OCI-LY1 (cell line): ENCODE measurements at regions not wholly inside any gene's neighbourhood (a gene's known extent, or its start where the extent isn't known, plus 50 kb on each side); places are given as distances from the start of the nearest gene placed in this dataset.

Experiments
- H2AFZ ChIP-seq: fragments of 200-600 bp; sonication (generic), shearing (Covaris generic); 2 replicates; pipeline ENCODE4 v1.6.0; 2014; ENCODE audit warnings: antibody characterized with exemption, mild to moderate bottlenecking, low read length
- H3F3A ChIP-seq: fragments of 200-600 bp; sonication (generic), shearing (Covaris generic); 2 replicates; pipeline ENCODE4 v1.6.0; 2014; ENCODE audit warnings: mild to moderate bottlenecking, antibody characterized with exemption, low read length, moderate library complexity; ENCODE audit not compliant: insufficient read depth
- H3K27ac ChIP-seq: fragments of 200-600 bp; sonication (generic); 2 replicates; pipeline ENCODE4 v1.5.1; 2014; ENCODE audit warnings: low read length, mixed run types, mild to moderate bottlenecking, low read depth; ENCODE audit not compliant: poor library complexity, severe bottlenecking
- H3K27me3 ChIP-seq: fragments of 200-600 bp; sonication (generic); 2 replicates; pipeline ENCODE4 v1.6.0; 2014; ENCODE audit warnings: antibody characterized with exemption, mild to moderate bottlenecking, low read length, moderate library complexity; ENCODE audit not compliant: insufficient read depth
- H3K36me3 ChIP-seq: fragments of 200-600 bp; sonication (generic); 2 replicates; pipeline ENCODE4 v1.6.1; 2014; ENCODE audit warnings: mild to moderate bottlenecking, antibody characterized with exemption, low read length, moderate library complexity, mixed read lengths; ENCODE audit not compliant: insufficient read depth
- H3K4me1 ChIP-seq: fragments of 200-600 bp; sonication (generic); 2 replicates; pipeline ENCODE4 v1.5.1; 2014; ENCODE audit warnings: mild to moderate bottlenecking, low read length, moderate library complexity; ENCODE audit not compliant: insufficient read depth, severe bottlenecking
- H3K4me2 ChIP-seq: fragments of 200-600 bp; sonication (generic), shearing (Covaris generic); 2 replicates; pipeline ENCODE4 v1.6.1; 2014; ENCODE audit warnings: low read length
- H3K4me3 ChIP-seq: fragments of 200-600 bp; sonication (generic); 2 replicates; pipeline ENCODE4 v1.5.1; 2014; ENCODE audit warnings: low read length, low read depth, mild to moderate bottlenecking, mixed read lengths; ENCODE audit not compliant: poor library complexity, severe bottlenecking
- H3K79me2 ChIP-seq: fragments of 200-600 bp; shearing (Covaris generic); 2 replicates; pipeline ENCODE4 v1.6.1; 2016; ENCODE audit warnings: mixed run types, low read length, mixed read lengths; ENCODE audit not compliant: insufficient read depth
- H3K9ac ChIP-seq: fragments of 200-600 bp; sonication (generic), shearing (Covaris generic); 2 replicates; pipeline ENCODE4 v1.6.1; 2014; ENCODE audit warnings: mild to moderate bottlenecking, low read length, mixed read lengths
- H3K9me2 ChIP-seq: fragments of 200-600 bp; sonication (generic), shearing (Covaris generic); 2 replicates; pipeline ENCODE4 v1.6.1; 2014; ENCODE audit warnings: low read depth, mild to moderate bottlenecking, low read length, mixed read lengths
- H3K9me3 ChIP-seq: fragments of 200-600 bp; shearing (Covaris generic); 2 replicates; pipeline ENCODE4 v1.6.1; 2014; ENCODE audit warnings: low read length, mixed read lengths
- H4K20me1 ChIP-seq: fragments of 200-600 bp; sonication (generic), shearing (Covaris generic); 2 replicates; pipeline ENCODE4 v1.6.0; 2016; ENCODE audit warnings: mild to moderate bottlenecking, low read length; ENCODE audit not compliant: insufficient read depth
- EZH2 ChIP-seq: fragments of 200-600 bp; sonication (generic), shearing (Covaris generic); IDR thresholded peaks from 2 replicates; pipeline ENCODE4 v1.8.0; 2017; ENCODE audit warnings: borderline replicate concordance, mixed run types, mild to moderate bottlenecking, antibody characterized with exemption, low read length, moderate library complexity, mixed read lengths
- TF ChIP-seq, protein P1 (sequence below): fragments of 200-600 bp; sonication (generic), shearing (Covaris generic); IDR thresholded peaks from 2 replicates; pipeline ENCODE4 v1.5.1; 2017; ENCODE audit warnings: mild to moderate bottlenecking, antibody characterized with exemption, low read length, moderate library complexity, mixed read lengths

DNA sequence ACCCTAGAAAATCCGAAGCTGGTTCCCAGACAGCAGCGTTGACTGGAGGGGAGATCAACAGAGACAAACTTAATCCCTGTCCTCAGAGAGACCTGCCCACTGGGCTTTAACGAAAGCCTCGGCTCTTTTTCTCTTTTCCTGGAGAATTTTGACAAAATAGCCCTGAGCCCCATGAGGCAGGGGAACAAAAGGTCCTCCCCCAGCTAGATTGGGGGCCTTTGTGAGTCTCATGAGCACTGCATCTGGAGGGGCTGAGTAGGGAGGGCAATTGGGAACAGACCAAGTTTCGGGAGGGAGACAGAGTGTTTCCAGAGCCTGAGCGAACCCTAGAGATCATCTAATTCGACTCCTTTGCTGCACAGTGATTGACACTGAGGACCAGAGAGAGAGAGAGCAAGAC, 123.9 kb upstream of the HAAO start:
- no peaks in the 10 kb centered on the region for H4K20me1 ChIP-seq
- no peaks in the 10 kb centered on the region for H3F3A ChIP-seq
- no peaks in the 10 kb centered on the region for H3K9me3 ChIP-seq
- no peak overlapping the region for H3K9ac ChIP-seq
- no peak overlapping the region for H3K27ac ChIP-seq
- no peaks in the 10 kb centered on the region for H3K9me2 ChIP-seq
- peaks cover 16% of the 10 kb centered on the region; the same call in 1 of the 2 replicates for H3K27me3 ChIP-seq
- H3K4me1 ChIP-seq: no peaks in the 10 kb centered on the region
- no peak overlapping the region for H2AFZ ChIP-seq
- TF ChIP-seq, protein P1, sequence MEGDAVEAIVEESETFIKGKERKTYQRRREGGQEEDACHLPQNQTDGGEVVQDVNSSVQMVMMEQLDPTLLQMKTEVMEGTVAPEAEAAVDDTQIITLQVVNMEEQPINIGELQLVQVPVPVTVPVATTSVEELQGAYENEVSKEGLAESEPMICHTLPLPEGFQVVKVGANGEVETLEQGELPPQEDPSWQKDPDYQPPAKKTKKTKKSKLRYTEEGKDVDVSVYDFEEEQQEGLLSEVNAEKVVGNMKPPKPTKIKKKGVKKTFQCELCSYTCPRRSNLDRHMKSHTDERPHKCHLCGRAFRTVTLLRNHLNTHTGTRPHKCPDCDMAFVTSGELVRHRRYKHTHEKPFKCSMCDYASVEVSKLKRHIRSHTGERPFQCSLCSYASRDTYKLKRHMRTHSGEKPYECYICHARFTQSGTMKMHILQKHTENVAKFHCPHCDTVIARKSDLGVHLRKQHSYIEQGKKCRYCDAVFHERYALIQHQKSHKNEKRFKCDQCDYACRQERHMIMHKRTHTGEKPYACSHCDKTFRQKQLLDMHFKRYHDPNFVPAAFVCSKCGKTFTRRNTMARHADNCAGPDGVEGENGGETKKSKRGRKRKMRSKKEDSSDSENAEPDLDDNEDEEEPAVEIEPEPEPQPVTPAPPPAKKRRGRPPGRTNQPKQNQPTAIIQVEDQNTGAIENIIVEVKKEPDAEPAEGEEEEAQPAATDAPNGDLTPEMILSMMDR: no peak
- no peak for TF ChIP-seq EZH2
- H3K4me3 ChIP-seq: no peak overlapping the region
- H3K79me2 ChIP-seq: no peaks in the 10 kb centered on the region
- H3K4me2 ChIP-seq: no peak overlapping the region
- H3K36me3 ChIP-seq: no peaks in the 10 kb centered on the region

DNA sequence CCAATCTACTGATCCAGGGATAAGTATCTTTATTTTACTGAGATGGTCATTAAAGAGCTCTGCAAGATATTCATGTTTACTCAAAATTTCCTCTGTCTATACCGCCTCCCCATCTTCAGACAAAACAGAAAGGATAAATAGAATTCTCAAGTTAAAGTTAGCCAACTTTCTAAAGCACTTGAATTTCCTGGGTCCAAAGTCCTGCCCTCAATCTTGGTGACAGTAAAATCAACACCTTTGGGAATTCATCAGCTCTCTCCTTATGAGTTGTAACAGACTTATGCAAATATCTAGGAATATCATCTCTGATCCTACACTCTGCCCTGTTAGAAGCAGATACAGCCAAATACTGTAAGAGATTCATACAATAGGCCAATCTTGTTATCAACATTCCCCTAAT, 122.5 kb upstream of the HAAO start:
- H3K4me3 ChIP-seq: no peak overlapping the region
- H3F3A ChIP-seq: no peaks in the 10 kb centered on the region
- H3K9me3 ChIP-seq: no peaks in the 10 kb centered on the region
- H3K4me2 ChIP-seq: no peak overlapping the region
- no peaks in the 10 kb centered on the region for H3K9me2 ChIP-seq
- H3K27me3 ChIP-seq: peaks cover 10% of the 10 kb centered on the region; the same call in 1 of the 2 replicates
- H3K79me2 ChIP-seq: no peaks in the 10 kb centered on the region
- no peak overlapping the region for H3K27ac ChIP-seq
- no peak for TF ChIP-seq EZH2
- TF ChIP-seq, protein P1: no peak
- no peak overlapping the region for H3K9ac ChIP-seq
- H3K4me1 ChIP-seq: no peaks in the 10 kb centered on the region
- no peak overlapping the region for H2AFZ ChIP-seq
- no peaks in the 10 kb centered on the region for H3K36me3 ChIP-seq
- H4K20me1 ChIP-seq: no peaks in the 10 kb centered on the region

DNA sequence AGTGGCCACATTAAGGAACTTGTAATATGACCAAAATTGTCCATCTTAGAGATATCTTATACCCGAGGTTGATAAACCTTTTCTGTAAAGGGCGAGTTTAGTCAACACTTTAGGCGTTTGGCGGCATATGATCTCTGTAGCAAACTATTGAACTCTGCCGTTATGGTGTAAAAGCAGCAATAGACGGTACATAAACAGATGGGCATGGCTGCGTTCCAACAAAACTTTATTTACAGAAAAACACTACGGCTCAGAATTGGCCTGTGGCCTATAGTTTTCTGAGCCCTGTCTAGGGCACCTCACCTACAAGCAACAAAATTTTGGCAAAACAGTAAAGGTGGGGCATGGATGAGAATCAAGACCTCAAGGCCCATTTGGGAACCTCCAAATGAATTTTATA, 121.9 kb upstream of the HAAO start:
- Histone ChIP-seq H3K4me2 (no peak overlapping the region), H3K9me2 (no peaks in the 10 kb centered on the region), H4K20me1 (no peaks in the 10 kb centered on the region), H3K9me3 (no peaks in the 10 kb centered on the region), H3K27ac (no peak overlapping the region), H3K27me3 (peaks cover 10% of the 10 kb centered on the region; the same call in 1 of the 2 replicates), H3K4me3 (no peak overlapping the region), H3K4me1 (no peaks in the 10 kb centered on the region), H3K9ac (no peak overlapping the region), H2AFZ (no peak overlapping the region), H3K36me3 (no peaks in the 10 kb centered on the region), H3K79me2 (no peaks in the 10 kb centered on the region), H3F3A (no peaks in the 10 kb centered on the region)
- TF ChIP-seq, protein P1: no peak
- no peak for TF ChIP-seq EZH2
